CD4-positive, alpha-beta T cell treated with Interleukin-15 for 1 hour (primary cell): ENCODE measurements at regions not wholly inside any gene's neighbourhood (a gene's known extent, or its start where the extent isn't known, plus 50 kb on each side); places are given as distances from the start of the nearest gene placed in this dataset.

Source experiments
- DNase-seq: peaks from one replicate; pipeline ENCODE4 v3.0.0-alpha.2; 2020

- DNase-seq = no peak
Measured at GRCh38 chr7:130881091-130881798, 147.2 kb upstream of the KLF14 start.

GRCh38 chr7:130881799-130882141 is 147.8 kb upstream of the KLF14 start:
- no peak for DNase-seq

- no peak for DNase-seq
Measured at GRCh38 chr7:130882396-130882795, 148.4 kb upstream of the KLF14 start.

GRCh38 chr7:130883928-130884327 is 149.9 kb upstream of the KLF14 start:
- no peak for DNase-seq

- no peak for DNase-seq
Measured at GRCh38 chr7:130884437-130885417, 150.7 kb upstream of the KLF14 start.

GRCh38 chr7:130886438-130887135 is 152.6 kb upstream of the KLF14 start:
- no peak for DNase-seq

- DNase-seq = no peak
Measured at GRCh38 chr7:130887182-130887956, 153.4 kb upstream of the KLF14 start.

- no peak for DNase-seq
Measured at GRCh38 chr7:130887957-130888371, 154.0 kb upstream of the KLF14 start.

- DNase-seq = no peak
Measured at GRCh38 chr7:130888468-130888867, 154.5 kb upstream of the KLF14 start.

- no peak for DNase-seq
Measured at GRCh38 chr7:130890176-130891020, 156.4 kb upstream of the KLF14 start.

- DNase-seq = no peak
Measured at GRCh38 chr7:130891254-130892094, 157.5 kb upstream of the KLF14 start.

GRCh38 chr7:130893441-130893894 is 159.5 kb upstream of the KLF14 start:
- no peak for DNase-seq

- no peak for DNase-seq
Measured at GRCh38 chr7:130894146-130894908, 160.3 kb upstream of the KLF14 start.

- no peak for DNase-seq
Measured at GRCh38 chr7:130894909-130895750, 161.1 kb upstream of the KLF14 start.

GRCh38 chr7:130896051-130896881 is 162.3 kb upstream of the KLF14 start:
- no peak for DNase-seq

- peak; percentile 79 for DNase-seq
Measured at GRCh38 chr7:130896898-130897514, 163.0 kb upstream of the KLF14 start.
